ENCODE measurements at regions not wholly inside any gene's neighbourhood (a gene's known extent, or its start where the extent isn't known, plus 50 kb on each side); places are given as distances from the start of the nearest gene placed in this dataset.

DNA sequence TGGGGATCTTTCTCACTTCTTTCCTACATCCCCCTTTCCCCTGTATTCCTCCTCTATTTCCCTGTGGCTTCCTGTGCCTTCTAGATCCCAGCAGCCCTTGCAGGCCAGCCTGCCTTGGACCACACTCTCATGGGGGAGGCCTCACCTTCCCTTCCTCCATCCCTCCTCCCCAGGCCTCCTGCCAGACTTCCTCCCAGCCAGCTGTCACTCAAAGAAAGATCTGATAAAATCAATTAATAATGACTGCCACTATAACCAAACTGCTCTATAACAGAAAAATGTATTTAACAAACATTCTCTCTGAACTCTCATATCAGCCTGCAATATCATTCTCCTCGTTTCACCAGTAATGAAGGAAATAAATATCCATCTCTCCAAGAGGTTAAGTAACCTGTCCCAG, 144.9 kb upstream of the SIX2 start:
- no peak overlapping the region for H3K4me3 Mint-ChIP-seq
- CTCF ChIA-PET, result no interaction called here

GRCh38 chr2:45153121-45153520, 143.9 kb upstream of the SIX2 start:
- DNase-seq, result no peak
- Mint-ChIP-seq H3K36me3 (no peaks in the 10 kb centered on the region), H3K9me3 (ENCODE audit: low read depth) (no peaks in the 10 kb centered on the region), H3K4me1 (no peaks in the 10 kb centered on the region), H3K27me3 (peaks cover 41% of the 10 kb centered on the region), H3K4me3 (no peak overlapping the region), H3K27ac (no peak overlapping the region)
- CTCF ChIA-PET, result no interaction called here
- no peak for ATAC-seq

More for the DNA sequence above, 144.9 kb upstream of the SIX2 start:
- ATAC-seq (no peak), DNase-seq (no peak)
- Mint-ChIP-seq H3K36me3 (no peaks in the 10 kb centered on the region), H3K27ac (no peak overlapping the region), H3K9me3 (ENCODE audit: low read depth) (no peaks in the 10 kb centered on the region), H3K27me3 (peaks cover 35% of the 10 kb centered on the region), H3K4me1 (no peaks in the 10 kb centered on the region)

- no peaks in the 10 kb centered on the region for H3K9me3 Mint-ChIP-seq (ENCODE audit: low read depth)
- peaks cover 41% of the 10 kb centered on the region for H3K27me3 Mint-ChIP-seq
- H3K4me1 Mint-ChIP-seq, result no peaks in the 10 kb centered on the region
- ATAC-seq (no peak), DNase-seq (no peak)
- CTCF ChIA-PET, result no interaction called here
- no peak overlapping the region for H3K4me3 Mint-ChIP-seq
- no peak overlapping the region for H3K27ac Mint-ChIP-seq
- H3K36me3 Mint-ChIP-seq, result no peaks in the 10 kb centered on the region
Observed at GRCh38 chr2:45152691-45153090, 143.4 kb upstream of the SIX2 start.

DNA sequence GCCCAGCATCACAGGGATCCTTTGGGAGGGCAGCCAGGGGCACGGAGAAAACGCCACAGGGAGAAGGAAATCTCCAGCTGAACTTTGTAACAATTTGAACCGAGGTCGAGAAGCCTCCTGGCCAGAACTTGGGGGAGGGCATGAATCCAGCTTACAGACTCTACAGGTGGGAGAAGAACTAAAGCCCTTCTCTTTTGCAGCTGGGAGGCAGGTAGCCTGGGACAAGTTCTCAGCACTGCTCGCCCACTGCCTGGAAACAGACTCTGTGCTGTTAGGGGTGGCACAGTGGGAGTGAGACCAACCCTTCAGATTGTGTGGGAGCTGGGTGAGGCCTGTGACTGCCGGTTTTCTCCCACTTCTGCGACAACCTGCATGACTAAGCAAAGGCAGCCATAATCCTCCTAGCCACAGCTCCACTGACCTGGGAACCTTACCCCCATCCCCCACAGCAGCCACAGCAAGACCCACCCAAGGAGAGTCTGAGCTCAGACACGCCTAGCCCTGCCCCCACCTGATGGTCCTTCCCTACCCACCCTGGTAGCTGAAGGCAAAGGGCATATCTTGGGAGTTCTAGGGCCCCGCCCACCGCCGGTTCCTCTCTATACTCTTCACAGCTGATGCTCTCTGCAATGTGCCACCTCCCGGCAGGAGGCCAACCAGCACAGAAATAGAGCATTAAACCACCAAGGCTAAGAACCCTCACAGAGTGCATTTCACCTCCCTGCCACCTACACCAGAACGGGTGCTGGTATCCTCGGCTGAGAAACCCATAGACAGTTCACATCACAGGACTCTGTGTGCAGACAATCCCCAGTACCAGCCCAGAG, 136.0 kb upstream of the SIX2 start:
- CTCF ChIA-PET, result no interaction called here
- no peaks in the 10 kb centered on the region for H3K36me3 Mint-ChIP-seq
- no peak overlapping the region for H3K4me3 Mint-ChIP-seq
- H3K4me1 Mint-ChIP-seq, result no peaks in the 10 kb centered on the region
- no peak overlapping the region for H3K27ac Mint-ChIP-seq
- ATAC-seq (no peak), DNase-seq (peak; percentile 35)
- no peaks in the 10 kb centered on the region for H3K9me3 Mint-ChIP-seq (ENCODE audit: low read depth)
- H3K27me3 Mint-ChIP-seq, result peaks cover 70% of the 10 kb centered on the region

DNA sequence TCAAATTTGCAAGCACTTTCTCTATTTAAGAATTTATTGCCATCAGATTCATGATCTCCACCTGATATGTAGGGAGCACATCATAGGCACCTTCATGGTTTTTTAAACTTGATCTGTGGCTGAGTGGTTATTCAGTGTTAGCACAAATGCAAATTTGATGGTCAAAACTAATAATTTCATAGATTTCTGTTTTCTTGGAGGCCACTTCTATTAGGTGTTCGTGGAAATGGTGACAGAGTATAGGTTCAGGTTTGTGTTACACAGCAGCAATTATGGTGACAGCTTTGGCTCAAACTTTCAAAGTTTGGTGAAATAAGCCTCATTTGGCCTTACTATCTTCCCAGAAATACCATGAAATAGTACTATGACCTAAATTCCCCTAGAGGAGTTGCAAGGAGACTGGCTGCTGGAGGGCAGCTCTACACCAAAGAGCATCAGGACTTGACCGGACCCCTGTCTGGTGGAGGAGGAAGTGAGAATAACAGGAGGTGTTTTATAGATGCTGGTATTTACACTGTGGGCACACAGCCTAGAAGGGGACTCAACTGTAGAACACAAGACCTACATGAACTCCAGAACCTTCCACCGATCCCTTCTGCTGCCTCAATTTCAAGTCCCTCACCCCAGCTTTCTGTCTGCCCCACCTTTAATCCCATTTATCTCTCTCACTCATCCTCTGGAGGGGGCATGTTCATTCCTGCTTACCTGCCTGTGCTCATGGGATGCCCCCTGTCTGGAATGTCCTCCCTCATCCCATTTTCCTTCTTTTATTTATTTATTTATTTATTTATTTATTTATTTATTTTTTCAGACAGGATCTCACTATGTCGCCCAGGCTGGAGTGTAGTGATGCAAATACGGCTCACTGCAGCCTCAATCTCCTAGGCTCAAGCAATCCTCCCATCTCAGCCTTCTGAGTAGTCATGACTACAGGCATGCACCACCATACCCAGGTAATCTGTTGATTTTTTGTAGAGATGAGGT, 132.9 kb upstream of the SIX2 start:
- Mint-ChIP-seq H3K4me1 (no peaks in the 10 kb centered on the region), H3K36me3 (no peaks in the 10 kb centered on the region), H3K27me3 (peaks cover 54% of the 10 kb centered on the region), H3K27ac (no peak overlapping the region), H3K9me3 (ENCODE audit: low read depth) (no peaks in the 10 kb centered on the region), H3K4me3 (no peak overlapping the region)
- DNase-seq (peak; percentile 2), ATAC-seq (no peak)
- CTCF ChIA-PET, result no interaction called here

GRCh38 chr2:45140675-45141074, 131.4 kb upstream of the SIX2 start:
- ATAC-seq (no peak), DNase-seq (peak; percentile 2)
- CTCF ChIA-PET, result no interaction called here
- H3K27ac Mint-ChIP-seq, result no peak overlapping the region
- no peak overlapping the region for H3K4me3 Mint-ChIP-seq
- H3K36me3 Mint-ChIP-seq, result no peaks in the 10 kb centered on the region
- peaks cover 49% of the 10 kb centered on the region for H3K27me3 Mint-ChIP-seq
- no peaks in the 10 kb centered on the region for H3K9me3 Mint-ChIP-seq (ENCODE audit: low read depth)
- H3K4me1 Mint-ChIP-seq, result no peaks in the 10 kb centered on the region

DNA sequence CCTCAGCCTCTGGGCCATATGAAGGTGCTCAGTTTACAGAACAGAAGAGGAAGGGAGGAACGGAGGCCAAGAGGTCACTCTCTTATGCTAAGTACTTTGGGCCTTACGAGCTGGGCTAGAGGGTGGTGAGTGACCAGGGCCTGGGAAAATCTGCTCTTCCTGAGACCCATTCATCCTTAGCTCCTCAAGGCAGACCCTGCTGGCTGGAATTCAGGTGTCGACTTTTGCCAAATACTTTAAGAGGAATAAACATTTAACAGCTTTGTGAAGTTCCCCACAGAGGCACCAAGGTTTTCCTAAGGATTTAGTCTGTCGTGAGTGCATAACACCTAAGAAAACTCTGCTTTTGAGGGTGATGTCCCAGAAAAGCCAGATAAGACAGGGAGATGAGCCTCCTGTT, 129.7 kb upstream of the SIX2 start:
- Mint-ChIP-seq H3K27ac (no peak overlapping the region), H3K36me3 (no peaks in the 10 kb centered on the region), H3K4me3 (no peak overlapping the region), H3K27me3 (peaks cover 43% of the 10 kb centered on the region), H3K9me3 (ENCODE audit: low read depth) (no peaks in the 10 kb centered on the region), H3K4me1 (no peaks in the 10 kb centered on the region)
- no peak for ATAC-seq
- DNase-seq, result no peak
- CTCF ChIA-PET, result no interaction called here

- ATAC-seq, result no peak
Observed at GRCh38 chr2:45137966-45138695, 128.9 kb upstream of the SIX2 start.

DNA sequence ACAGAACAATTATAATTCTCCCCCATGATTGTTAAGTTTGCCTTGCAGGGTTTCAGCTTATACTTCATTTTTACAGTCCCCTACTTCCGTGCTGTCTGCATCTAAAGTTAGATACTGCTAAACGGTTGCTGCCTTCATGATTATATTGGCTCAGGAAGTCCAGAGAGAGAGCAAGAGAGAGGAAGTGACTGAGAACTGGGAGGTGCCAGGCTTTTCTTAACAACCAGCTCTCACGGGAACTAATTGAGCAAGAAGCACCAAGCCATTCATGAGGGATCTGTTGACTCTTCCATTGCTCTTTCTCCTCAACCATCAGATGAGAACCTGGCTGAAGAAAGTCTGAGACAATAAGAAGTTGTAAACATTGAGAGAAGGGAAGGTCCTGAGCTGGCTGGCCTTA, 125.5 kb upstream of the SIX2 start:
- Mint-ChIP-seq H3K4me3 (no peak overlapping the region), H3K36me3 (no peaks in the 10 kb centered on the region), H3K9me3 (ENCODE audit: low read depth) (no peaks in the 10 kb centered on the region), H3K27ac (no peak overlapping the region), H3K4me1 (no peaks in the 10 kb centered on the region), H3K27me3 (peaks cover 28% of the 10 kb centered on the region)
- DNase-seq (no peak), ATAC-seq (no peak)
- CTCF ChIA-PET, result no interaction called here

More at GRCh38 chr2:45137966-45138695, 128.9 kb upstream of the SIX2 start:
- CTCF ChIA-PET, result no interaction called here
- H3K4me3 Mint-ChIP-seq, result no peak overlapping the region
- no peaks in the 10 kb centered on the region for H3K36me3 Mint-ChIP-seq
- no peak overlapping the region for H3K27ac Mint-ChIP-seq
- H3K4me1 Mint-ChIP-seq, result no peaks in the 10 kb centered on the region
- peaks cover 38% of the 10 kb centered on the region for H3K27me3 Mint-ChIP-seq
- H3K9me3 Mint-ChIP-seq (ENCODE audit: low read depth), result no peaks in the 10 kb centered on the region
- no peak for DNase-seq

GRCh38 chr2:45134014-45134413, 124.8 kb upstream of the SIX2 start:
- Mint-ChIP-seq H3K27ac (no peak overlapping the region), H3K27me3 (peaks cover 27% of the 10 kb centered on the region), H3K9me3 (ENCODE audit: low read depth) (no peaks in the 10 kb centered on the region), H3K4me1 (no peaks in the 10 kb centered on the region), H3K36me3 (no peaks in the 10 kb centered on the region), H3K4me3 (no peak overlapping the region)
- CTCF ChIA-PET, result no interaction called here
- DNase-seq (no peak), ATAC-seq (no peak)

DNA sequence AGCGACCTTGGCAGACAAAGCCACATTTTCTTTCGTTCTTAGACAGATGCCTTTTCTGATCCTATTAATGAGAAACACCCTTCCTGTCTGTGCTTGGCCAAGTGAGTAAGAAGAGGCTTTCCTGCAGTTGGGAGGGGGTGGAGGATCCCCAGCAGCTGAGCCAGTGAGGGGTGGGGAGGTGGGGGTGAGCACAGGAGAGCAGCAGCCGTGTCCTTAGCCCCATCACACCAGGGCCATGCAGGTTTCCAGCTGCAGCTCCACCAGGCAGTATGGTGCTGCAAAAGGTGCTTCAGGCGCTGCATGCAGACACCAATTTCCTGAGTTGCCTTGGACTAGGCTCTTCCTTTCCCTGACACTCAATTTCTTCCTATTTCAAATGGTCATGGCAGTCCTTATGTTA, 123.3 kb upstream of the SIX2 start:
- no peak for ATAC-seq
- DNase-seq, result no peak
- H3K4me1 Mint-ChIP-seq, result no peaks in the 10 kb centered on the region
- H3K9me3 Mint-ChIP-seq (ENCODE audit: low read depth), result no peaks in the 10 kb centered on the region
- no peak overlapping the region for H3K4me3 Mint-ChIP-seq
- peaks cover 24% of the 10 kb centered on the region for H3K27me3 Mint-ChIP-seq
- CTCF ChIA-PET, result no interaction called here
- no peaks in the 10 kb centered on the region for H3K36me3 Mint-ChIP-seq
- H3K27ac Mint-ChIP-seq, result no peak overlapping the region

- DNase-seq (no peak), ATAC-seq (no peak)
- CTCF ChIA-PET, result no interaction called here
- H3K27me3 Mint-ChIP-seq, result peaks cover 15% of the 10 kb centered on the region
- H3K4me3 Mint-ChIP-seq, result no peak overlapping the region
- no peak overlapping the region for H3K27ac Mint-ChIP-seq
- no peaks in the 10 kb centered on the region for H3K4me1 Mint-ChIP-seq
- H3K9me3 Mint-ChIP-seq (ENCODE audit: low read depth), result no peaks in the 10 kb centered on the region
- no peaks in the 10 kb centered on the region for H3K36me3 Mint-ChIP-seq
Observed at GRCh38 chr2:45131587-45131986, 122.3 kb upstream of the SIX2 start.

GRCh38 chr2:45130736-45131135, 121.5 kb upstream of the SIX2 start:
- H3K4me3 Mint-ChIP-seq, result no peak overlapping the region
- H3K27me3 Mint-ChIP-seq, result peaks cover 12% of the 10 kb centered on the region
- H3K27ac Mint-ChIP-seq, result no peak overlapping the region
- CTCF ChIA-PET, result no interaction called here
- no peaks in the 10 kb centered on the region for H3K9me3 Mint-ChIP-seq (ENCODE audit: low read depth)
- DNase-seq (no peak), ATAC-seq (no peak)
- H3K4me1 Mint-ChIP-seq, result no peaks in the 10 kb centered on the region
- H3K36me3 Mint-ChIP-seq, result no peaks in the 10 kb centered on the region

Measured in activated CD8-positive, alpha-beta memory T cell treated with anti-CD3 and anti-CD28 coated beads, Interleukin-2, amount 10 ng/mL, durations not matched to agents 7 days and 5 days (primary cell).